Epithelial cell of esophagus (primary cell): ENCODE measurements at regions not wholly inside any gene's neighbourhood (a gene's known extent, or its start where the extent isn't known, plus 50 kb on each side); places are given as distances from the start of the nearest gene placed in this dataset.
"Not testable (repeated sequence)": the region's sequence is repeated elsewhere in the genome, so short reads cannot be mapped to it uniquely, and the experiment has no call there.

Experiments used
- DNase-seq: peaks from one replicate; pipeline ENCODE4 v3.0.0; 2010; ENCODE audit warnings: low read depth
- H3K4me3 ChIP-seq: 2 replicates; pipeline ENCODE4 v1.5.1; 2011; ENCODE audit warnings: mild to moderate bottlenecking, low read length, control low read depth
- CTCF ChIP-seq: IDR thresholded peaks from 2 replicates; pipeline ENCODE4 v1.5.1; 2011; ENCODE audit warnings: low read depth, mild to moderate bottlenecking, low read length, control low read depth, inconsistent platforms; ENCODE audit not compliant: insufficient read depth; ENCODE audit errors: missing control alignments

- H3K4me3 ChIP-seq, DNase-seq: not testable (repeated sequence)
Measured at GRCh38 chr9:85792057-85792456, 50.3 kb upstream of the AGTPBP1 start.

- not testable (repeated sequence) for H3K4me3 ChIP-seq
- peak; percentile 1 for DNase-seq
Measured at GRCh38 chr9:85802978-85803695, 61.4 kb upstream of the AGTPBP1 start.

GRCh38 chr9:85804847-85805133 is 63.0 kb upstream of the AGTPBP1 start:
- not testable (repeated sequence) for DNase-seq
- H3K4me3 ChIP-seq: peak overlapping the region; percentile 52

GRCh38 chr9:85805134-85806005 is 63.6 kb upstream of the AGTPBP1 start:
- DNase-seq: peak; percentile 42
- peak overlapping the region; percentile 52 for H3K4me3 ChIP-seq

GRCh38 chr9:85808329-85808728 is 66.6 kb upstream of the AGTPBP1 start:
- DNase-seq, H3K4me3 ChIP-seq: not testable (repeated sequence)

GRCh38 chr9:85813388-85813787 is 71.6 kb upstream of the AGTPBP1 start:
- not testable (repeated sequence) for DNase-seq, H3K4me3 ChIP-seq

GRCh38 chr9:85814800-85815199 is 73.0 kb upstream of the AGTPBP1 start:
- H3K4me3 ChIP-seq, DNase-seq: not testable (repeated sequence)

- H3K4me3 ChIP-seq: not testable (repeated sequence)
- TF ChIP-seq CTCF: peak; percentile 36
- peak; percentile 16 for DNase-seq
Measured at GRCh38 chr9:85818971-85819370, 77.2 kb upstream of the AGTPBP1 start.

- H3K4me3 ChIP-seq, DNase-seq: not testable (repeated sequence)
Measured at GRCh38 chr9:85820598-85820997, 78.8 kb upstream of the AGTPBP1 start.

GRCh38 chr9:85824949-85825348 is 83.2 kb upstream of the AGTPBP1 start:
- DNase-seq: peak; percentile 58
- H3K4me3 ChIP-seq: not testable (repeated sequence)
- TF ChIP-seq CTCF: peak; percentile 56

- H3K4me3 ChIP-seq: not testable (repeated sequence)
- peak; percentile 9 for DNase-seq
Measured at GRCh38 chr9:85834591-85834990, 92.8 kb upstream of the AGTPBP1 start.

- peak; percentile 57 for DNase-seq
- H3K4me3 ChIP-seq: not testable (repeated sequence)
Measured at GRCh38 chr9:85843949-85844348, 97.0 kb upstream of the NAA35 start.

- DNase-seq, H3K4me3 ChIP-seq: not testable (repeated sequence)
Measured at GRCh38 chr9:85847782-85848181, 93.2 kb upstream of the NAA35 start.
